A673 (cell line): ENCODE measurements at regions not wholly inside any gene's neighbourhood (a gene's known extent, or its start where the extent isn't known, plus 50 kb on each side); places are given as distances from the start of the nearest gene placed in this dataset.

Experiments used
- EZH2 ChIP-seq: fragments of 200-600 bp; sonication (generic); IDR thresholded peaks from 2 replicates; pipeline ENCODE4 v1.6.1; 2017; ENCODE audit warnings: borderline replicate concordance, low read depth, mild to moderate bottlenecking, mixed read lengths, antibody characterized with exemption, low read length; ENCODE audit not compliant: poor library complexity, severe bottlenecking
- TF ChIP-seq, protein P1 (sequence below): fragments of 300-800, 200-600 bp; sonication (generic); conservative IDR thresholded peaks from 2 replicates; pipeline ENCODE4 v1.5.1; 2017; ENCODE audit warnings: low read depth, mild to moderate bottlenecking, antibody characterized with exemption, low read length, moderate library complexity, mixed read lengths

DNA sequence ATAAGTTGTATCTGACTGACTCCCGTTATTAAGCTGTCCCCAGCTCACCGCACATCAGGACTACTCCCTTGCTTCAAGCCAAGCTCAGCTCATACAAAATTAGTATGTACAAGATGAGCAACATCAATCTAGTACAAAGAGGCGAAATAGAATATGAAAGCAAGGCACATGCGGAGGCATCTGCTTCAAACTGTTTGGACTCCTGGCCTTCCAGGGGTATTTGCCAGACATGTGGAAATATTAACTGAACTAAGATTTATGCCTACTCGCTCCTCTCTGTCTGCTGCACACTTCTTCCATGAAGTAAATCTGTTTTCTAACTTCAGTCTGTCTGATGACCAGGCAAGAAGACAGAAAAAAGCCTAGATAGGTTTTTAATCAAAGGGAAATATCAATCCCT lies 499.8 kb downstream of the PID1 start:
- TF ChIP-seq, protein P1, sequence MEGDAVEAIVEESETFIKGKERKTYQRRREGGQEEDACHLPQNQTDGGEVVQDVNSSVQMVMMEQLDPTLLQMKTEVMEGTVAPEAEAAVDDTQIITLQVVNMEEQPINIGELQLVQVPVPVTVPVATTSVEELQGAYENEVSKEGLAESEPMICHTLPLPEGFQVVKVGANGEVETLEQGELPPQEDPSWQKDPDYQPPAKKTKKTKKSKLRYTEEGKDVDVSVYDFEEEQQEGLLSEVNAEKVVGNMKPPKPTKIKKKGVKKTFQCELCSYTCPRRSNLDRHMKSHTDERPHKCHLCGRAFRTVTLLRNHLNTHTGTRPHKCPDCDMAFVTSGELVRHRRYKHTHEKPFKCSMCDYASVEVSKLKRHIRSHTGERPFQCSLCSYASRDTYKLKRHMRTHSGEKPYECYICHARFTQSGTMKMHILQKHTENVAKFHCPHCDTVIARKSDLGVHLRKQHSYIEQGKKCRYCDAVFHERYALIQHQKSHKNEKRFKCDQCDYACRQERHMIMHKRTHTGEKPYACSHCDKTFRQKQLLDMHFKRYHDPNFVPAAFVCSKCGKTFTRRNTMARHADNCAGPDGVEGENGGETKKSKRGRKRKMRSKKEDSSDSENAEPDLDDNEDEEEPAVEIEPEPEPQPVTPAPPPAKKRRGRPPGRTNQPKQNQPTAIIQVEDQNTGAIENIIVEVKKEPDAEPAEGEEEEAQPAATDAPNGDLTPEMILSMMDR, result no peak
- no peak for TF ChIP-seq EZH2
